WTC11 (cell line): ENCODE measurements at regions not wholly inside any gene's neighbourhood (a gene's known extent, or its start where the extent isn't known, plus 50 kb on each side); places are given as distances from the start of the nearest gene placed in this dataset.

ENCODE experiments used
- ATAC-seq: fragments of 200-7000 bp; cut with Tn5 transposase; 2 replicates; pipeline ENCODE4 v1.10.0; 2021; ENCODE audit warnings: mild to moderate bottlenecking, moderate library complexity
- CTCF ChIA-PET: fragments of 300-600 bp; sonication (Branson Sonifier 250); formaldehyde crosslinking; loops from one replicate; lab custom pipeline; 2021; ENCODE audit warnings: antibody characterized with exemption; lab: Charles Lee
- POLR2A ChIA-PET: fragments of 350-600 bp; sonication (Branson Sonifier 250); formaldehyde crosslinking; loops from one replicate; lab custom pipeline; 2021; ENCODE audit warnings: antibody characterized with exemption; lab: Charles Lee
- DNase-seq: peaks from one replicate; pipeline ENCODE4 v3.0.0; 2021; ENCODE audit warnings: low spot score
- H3K27ac Mint-ChIP-seq: 2 replicates; pipeline ENCODE4 v1.8.0; 2021; ENCODE audit warnings: mixed read lengths
- H3K27me3 Mint-ChIP-seq: 2 replicates; pipeline ENCODE4 v1.8.0; 2021; ENCODE audit warnings: low read depth, mild to moderate bottlenecking, moderate library complexity, mixed read lengths
- H3K36me3 Mint-ChIP-seq: 2 replicates; pipeline ENCODE4 v1.8.0; 2021; ENCODE audit warnings: mixed read lengths
- H3K4me1 Mint-ChIP-seq: 2 replicates; pipeline ENCODE4 v1.8.0; 2022; ENCODE audit warnings: mixed read lengths
- H3K4me3 Mint-ChIP-seq: 2 replicates; pipeline ENCODE4 v1.8.0; 2021; ENCODE audit warnings: mild to moderate bottlenecking, moderate library complexity, mixed read lengths
- H3K9me3 Mint-ChIP-seq: 2 replicates; pipeline ENCODE4 v1.8.0; 2021; ENCODE audit warnings: mixed read lengths
- ATF1 ChIP-seq: sonication (generic); formaldehyde crosslinking; IDR thresholded peaks from 2 replicates; pipeline ENCODE4 v1.8.1; 2023; ENCODE audit warnings: mild to moderate bottlenecking, moderate library complexity, missing genetic modification reagents
- CREB1 ChIP-seq: sonication (generic); formaldehyde crosslinking; IDR thresholded peaks from 2 replicates; pipeline ENCODE4 v1.8.0; 2023; ENCODE audit warnings: mild to moderate bottlenecking, missing genetic modification reagents
- ESRRA ChIP-seq: sonication (generic); formaldehyde crosslinking; IDR thresholded peaks from 2 replicates; pipeline ENCODE4 v1.8.1; 2022; ENCODE audit warnings: mild to moderate bottlenecking, missing genetic modification reagents, borderline replicate concordance
- GABPB1 ChIP-seq: sonication (generic); formaldehyde crosslinking; IDR thresholded peaks from 2 replicates; pipeline ENCODE4 v1.8.1; 2023; ENCODE audit warnings: mild to moderate bottlenecking, missing genetic modification reagents
- GTF2I ChIP-seq: fragments of 250-450 bp; sonication (Bioruptor Pico); conservative IDR thresholded peaks from 2 replicates; pipeline ENCODE4 v1.4.0; 2021; ENCODE audit warnings: mild to moderate bottlenecking
- KAT7 ChIP-seq: sonication (generic); formaldehyde crosslinking; IDR thresholded peaks from 2 replicates; pipeline ENCODE4 v1.8.1; 2023; ENCODE audit warnings: missing genetic modification reagents, mild to moderate bottlenecking, borderline replicate concordance
- NR1H2 ChIP-seq: sonication (generic); formaldehyde crosslinking; IDR thresholded peaks from 2 replicates; pipeline ENCODE4 v1.9.0; 2021; ENCODE audit warnings: mild to moderate bottlenecking, moderate library complexity, missing genetic modification reagents
- NR2C2 ChIP-seq: sonication (generic); formaldehyde crosslinking; IDR thresholded peaks from 2 replicates; pipeline ENCODE4 v1.8.0; 2022; ENCODE audit warnings: mild to moderate bottlenecking, missing genetic modification reagents
- RELA ChIP-seq: sonication (generic); formaldehyde crosslinking; IDR thresholded peaks from 2 replicates; pipeline ENCODE4 v1.8.1; 2022; ENCODE audit warnings: missing genetic modification reagents, mild to moderate bottlenecking, borderline replicate concordance
- TEAD1 ChIP-seq: sonication (generic); formaldehyde crosslinking; IDR thresholded peaks from 2 replicates; pipeline ENCODE4 v1.8.0; 2022; ENCODE audit warnings: mild to moderate bottlenecking, missing genetic modification reagents
- TEAD4 ChIP-seq: sonication (generic); formaldehyde crosslinking; IDR thresholded peaks from 2 replicates; pipeline ENCODE4 v1.8.0; 2022; ENCODE audit warnings: mild to moderate bottlenecking, missing genetic modification reagents
- ZNF121 ChIP-seq: sonication (generic); formaldehyde crosslinking; IDR thresholded peaks from 2 replicates; pipeline ENCODE4 v1.8.0; 2023; ENCODE audit warnings: missing genetic modification reagents
- ZNF317 ChIP-seq: sonication (generic); formaldehyde crosslinking; IDR thresholded peaks from 2 replicates; pipeline ENCODE4 v1.8.1; 2023; ENCODE audit warnings: low read depth, mild to moderate bottlenecking, moderate library complexity, missing genetic modification reagents, borderline replicate concordance
- ZNF396 ChIP-seq: fragments of 250-450 bp; sonication (Bioruptor Pico); IDR thresholded peaks from 2 replicates; pipeline ENCODE4 v1.8.0; 2021; ENCODE audit warnings: mild to moderate bottlenecking, moderate library complexity, borderline replicate concordance
- ZNF671 ChIP-seq: fragments of 250-450 bp; sonication (Bioruptor Pico); IDR thresholded peaks from 2 replicates; pipeline ENCODE4 v1.8.0; 2021; ENCODE audit warnings: mild to moderate bottlenecking
- TF ChIP-seq, protein P1 (sequence below): sonication (generic); formaldehyde crosslinking; IDR thresholded peaks from 2 replicates; pipeline ENCODE4 v1.8.0; 2022; ENCODE audit warnings: mild to moderate bottlenecking, missing genetic modification reagents
- TF ChIP-seq, protein P2 (sequence below): sonication (generic); formaldehyde crosslinking; IDR thresholded peaks from 2 replicates; pipeline ENCODE4 v1.8.1; 2023; ENCODE audit warnings: mild to moderate bottlenecking, moderate library complexity, missing genetic modification reagents
- TF ChIP-seq, protein P3 (sequence below): sonication (generic); formaldehyde crosslinking; IDR thresholded peaks from 2 replicates; pipeline ENCODE4 v1.8.1; 2022; ENCODE audit warnings: mild to moderate bottlenecking, missing genetic modification reagents, moderate library complexity, borderline replicate concordance
- TF ChIP-seq, protein P4 (sequence below): fragments of 250-450 bp; sonication (Bioruptor Pico); IDR thresholded peaks from 2 replicates; pipeline ENCODE4 v1.9.0; 2021; ENCODE audit warnings: mild to moderate bottlenecking, borderline replicate concordance
- TF ChIP-seq, protein P5 (sequence below): fragments of 250-450 bp; sonication (Bioruptor Pico); IDR thresholded peaks from 2 replicates; pipeline ENCODE4 v1.8.0; 2021; ENCODE audit warnings: mild to moderate bottlenecking
- TF ChIP-seq, protein P6 (sequence below): sonication (generic); formaldehyde crosslinking; IDR thresholded peaks from 2 replicates; pipeline ENCODE4 v1.8.1; 2023; ENCODE audit warnings: mild to moderate bottlenecking, missing genetic modification reagents

DNA sequence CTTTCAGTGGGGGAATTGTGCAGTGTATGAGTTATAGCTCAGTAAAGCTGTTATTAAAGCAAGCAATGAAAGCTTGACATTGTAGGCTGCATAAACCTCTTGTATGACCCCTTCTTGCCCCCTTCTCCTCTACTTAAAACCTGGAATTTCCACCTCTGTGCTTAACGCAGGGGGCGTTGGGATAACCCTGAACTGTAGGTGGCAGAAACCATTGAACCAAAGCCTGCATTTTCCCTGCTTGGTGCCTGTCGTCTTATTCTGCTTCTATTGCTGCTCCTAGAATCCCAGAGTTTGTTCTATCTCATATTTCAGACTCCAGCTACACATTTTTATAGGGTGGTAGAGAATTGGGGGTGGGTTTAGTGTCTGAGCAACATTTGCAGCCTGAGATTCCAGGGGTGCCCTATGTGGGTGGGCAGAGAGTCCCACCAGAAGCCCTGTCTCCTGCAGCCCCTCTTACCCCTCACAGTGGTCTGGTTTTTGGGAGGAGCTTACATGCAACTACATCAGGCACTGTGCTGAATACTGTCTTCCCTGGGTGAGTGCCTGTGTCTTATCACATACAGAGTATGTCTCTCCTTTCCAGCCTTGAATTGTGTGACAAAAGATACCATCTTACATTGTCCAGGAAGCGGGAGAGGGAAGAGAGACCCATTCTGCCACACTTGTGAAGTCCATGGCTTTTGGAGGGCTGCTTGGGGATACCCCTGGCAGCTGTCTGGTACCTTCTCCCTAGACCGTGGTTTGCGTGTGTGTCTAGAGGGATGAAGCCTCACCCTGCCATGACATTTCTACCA is 407.7 kb upstream of the EEF2KMT start:
- DNase-seq, result no peak
- Mint-ChIP-seq H3K27ac (no peak overlapping the region), H3K27me3 (peaks cover 7% of the 10 kb centered on the region), H3K4me1 (no peaks in the 10 kb centered on the region), H3K4me3 (no peak overlapping the region), H3K9me3 (peaks cover 76% of the 10 kb centered on the region), H3K36me3 (peaks cover 48% of the 10 kb centered on the region)
- ATAC-seq, result no peak
- ChIA-PET CTCF (interaction anchor here (1.4 to 1.5 kb wide), 2 partner anchors 15 to 111 kb away, joined by 4 read pairs; no protein-coding TSS in a partner anchor), POLR2A (no interaction called here)
- TF ChIP-seq, protein P1, sequence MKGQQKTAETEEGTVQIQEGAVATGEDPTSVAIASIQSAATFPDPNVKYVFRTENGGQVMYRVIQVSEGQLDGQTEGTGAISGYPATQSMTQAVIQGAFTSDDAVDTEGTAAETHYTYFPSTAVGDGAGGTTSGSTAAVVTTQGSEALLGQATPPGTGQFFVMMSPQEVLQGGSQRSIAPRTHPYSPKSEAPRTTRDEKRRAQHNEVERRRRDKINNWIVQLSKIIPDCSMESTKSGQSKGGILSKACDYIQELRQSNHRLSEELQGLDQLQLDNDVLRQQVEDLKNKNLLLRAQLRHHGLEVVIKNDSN, result no peak
- TF ChIP-seq GABPB1 (CRISPR knock-in tag), result no peak
- no peak for TF ChIP-seq KAT7
- TF ChIP-seq GTF2I, result no peak
- no peak for TF ChIP-seq NR2C2 (CRISPR knock-in tag)
- TF ChIP-seq ZNF396 (CRISPR knock-in tag), result no peak
- TF ChIP-seq ZNF317 (CRISPR knock-in tag), result no peak
- TF ChIP-seq CREB1, result no peak
- TF ChIP-seq ESRRA, result no peak
- TF ChIP-seq, protein P2, sequence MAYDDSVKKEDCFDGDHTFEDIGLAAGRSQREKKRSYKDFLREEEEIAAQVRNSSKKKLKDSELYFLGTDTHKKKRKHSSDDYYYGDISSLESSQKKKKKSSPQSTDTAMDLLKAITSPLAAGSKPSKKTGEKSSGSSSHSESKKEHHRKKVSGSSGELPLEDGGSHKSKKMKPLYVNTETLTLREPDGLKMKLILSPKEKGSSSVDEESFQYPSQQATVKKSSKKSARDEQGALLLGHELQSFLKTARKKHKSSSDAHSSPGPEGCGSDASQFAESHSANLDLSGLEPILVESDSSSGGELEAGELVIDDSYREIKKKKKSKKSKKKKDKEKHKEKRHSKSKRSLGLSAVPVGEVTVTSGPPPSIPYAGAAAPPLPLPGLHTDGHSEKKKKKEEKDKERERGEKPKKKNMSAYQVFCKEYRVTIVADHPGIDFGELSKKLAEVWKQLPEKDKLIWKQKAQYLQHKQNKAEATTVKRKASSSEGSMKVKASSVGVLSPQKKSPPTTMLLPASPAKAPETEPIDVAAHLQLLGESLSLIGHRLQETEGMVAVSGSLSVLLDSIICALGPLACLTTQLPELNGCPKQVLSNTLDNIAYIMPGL (CRISPR knock-in tag), result no peak
- no peak for TF ChIP-seq RELA (CRISPR knock-in tag)
- TF ChIP-seq ZNF671 (CRISPR knock-in tag), result no peak
- no peak for TF ChIP-seq TEAD1 (CRISPR knock-in tag)
- TF ChIP-seq, protein P3, sequence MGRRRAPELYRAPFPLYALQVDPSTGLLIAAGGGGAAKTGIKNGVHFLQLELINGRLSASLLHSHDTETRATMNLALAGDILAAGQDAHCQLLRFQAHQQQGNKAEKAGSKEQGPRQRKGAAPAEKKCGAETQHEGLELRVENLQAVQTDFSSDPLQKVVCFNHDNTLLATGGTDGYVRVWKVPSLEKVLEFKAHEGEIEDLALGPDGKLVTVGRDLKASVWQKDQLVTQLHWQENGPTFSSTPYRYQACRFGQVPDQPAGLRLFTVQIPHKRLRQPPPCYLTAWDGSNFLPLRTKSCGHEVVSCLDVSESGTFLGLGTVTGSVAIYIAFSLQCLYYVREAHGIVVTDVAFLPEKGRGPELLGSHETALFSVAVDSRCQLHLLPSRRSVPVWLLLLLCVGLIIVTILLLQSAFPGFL, result no peak

DNA sequence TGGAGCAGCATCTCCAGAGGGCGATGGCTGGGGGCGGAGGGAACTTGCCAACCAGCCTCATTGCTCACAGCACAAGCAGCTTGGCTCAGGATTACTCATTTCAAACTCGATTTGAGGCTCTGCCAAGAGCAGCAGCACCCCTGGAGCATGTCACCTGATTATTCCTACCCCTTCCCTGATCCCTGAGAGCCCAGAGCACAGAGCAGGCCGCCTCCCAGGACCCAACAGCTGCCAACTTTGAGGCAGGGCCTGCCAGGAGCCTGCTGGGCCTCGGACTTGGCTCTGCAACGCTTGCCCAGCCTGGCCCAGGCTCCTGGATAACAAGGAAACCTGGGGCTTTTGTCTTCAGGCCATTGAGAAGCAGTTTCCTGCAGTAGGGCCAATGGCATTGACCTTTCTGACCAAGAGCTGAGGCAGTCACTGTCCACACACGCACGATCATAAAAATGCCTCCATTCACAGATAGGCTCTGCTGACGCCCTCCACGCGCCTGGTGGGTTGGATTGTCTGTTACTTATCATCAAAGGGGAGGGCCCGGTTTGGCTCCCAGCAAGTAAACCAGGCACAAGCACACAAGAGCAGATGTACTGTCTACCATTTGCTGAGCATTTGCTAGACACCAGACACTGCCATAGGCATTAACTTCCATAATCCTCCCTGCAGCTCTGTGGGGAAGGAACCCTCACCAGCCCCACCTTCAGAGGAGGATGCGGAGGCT is 406.6 kb upstream of the EEF2KMT start:
- H3K27me3 Mint-ChIP-seq, result peaks cover 3% of the 10 kb centered on the region

DNA sequence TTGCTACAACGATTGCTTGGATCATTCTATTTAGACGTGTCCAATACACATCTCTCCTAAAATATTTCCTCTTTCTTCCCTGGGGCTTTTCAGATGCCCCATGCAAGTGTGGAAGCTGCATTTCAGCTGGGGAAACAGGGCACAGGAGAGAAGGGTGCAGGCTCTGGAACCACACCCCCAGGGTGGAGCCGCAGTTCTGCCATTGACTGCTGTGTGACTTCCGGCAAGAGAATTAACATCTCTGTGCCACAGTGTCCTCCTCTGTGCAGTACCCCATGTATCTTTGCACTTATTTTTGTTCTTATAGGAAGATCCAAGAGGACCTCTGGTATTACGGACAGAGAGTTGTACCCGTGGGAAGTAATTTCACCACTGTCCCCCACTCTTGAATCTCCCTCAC is 405.3 kb upstream of the EEF2KMT start:
- H3K4me1 Mint-ChIP-seq, result no peaks in the 10 kb centered on the region
- no peak for ATAC-seq
- peaks cover 43% of the 10 kb centered on the region for H3K36me3 Mint-ChIP-seq
- peaks cover 69% of the 10 kb centered on the region for H3K9me3 Mint-ChIP-seq
- CTCF ChIA-PET, result no interaction called here
- H3K27ac Mint-ChIP-seq, result no peak overlapping the region
- DNase-seq, result no peak
- H3K27me3 Mint-ChIP-seq, result peaks cover 3% of the 10 kb centered on the region; the same call in 1 of the 2 replicates
- no peak overlapping the region for H3K4me3 Mint-ChIP-seq
- POLR2A ChIA-PET, result no interaction called here
- TF ChIP-seq, protein P4, sequence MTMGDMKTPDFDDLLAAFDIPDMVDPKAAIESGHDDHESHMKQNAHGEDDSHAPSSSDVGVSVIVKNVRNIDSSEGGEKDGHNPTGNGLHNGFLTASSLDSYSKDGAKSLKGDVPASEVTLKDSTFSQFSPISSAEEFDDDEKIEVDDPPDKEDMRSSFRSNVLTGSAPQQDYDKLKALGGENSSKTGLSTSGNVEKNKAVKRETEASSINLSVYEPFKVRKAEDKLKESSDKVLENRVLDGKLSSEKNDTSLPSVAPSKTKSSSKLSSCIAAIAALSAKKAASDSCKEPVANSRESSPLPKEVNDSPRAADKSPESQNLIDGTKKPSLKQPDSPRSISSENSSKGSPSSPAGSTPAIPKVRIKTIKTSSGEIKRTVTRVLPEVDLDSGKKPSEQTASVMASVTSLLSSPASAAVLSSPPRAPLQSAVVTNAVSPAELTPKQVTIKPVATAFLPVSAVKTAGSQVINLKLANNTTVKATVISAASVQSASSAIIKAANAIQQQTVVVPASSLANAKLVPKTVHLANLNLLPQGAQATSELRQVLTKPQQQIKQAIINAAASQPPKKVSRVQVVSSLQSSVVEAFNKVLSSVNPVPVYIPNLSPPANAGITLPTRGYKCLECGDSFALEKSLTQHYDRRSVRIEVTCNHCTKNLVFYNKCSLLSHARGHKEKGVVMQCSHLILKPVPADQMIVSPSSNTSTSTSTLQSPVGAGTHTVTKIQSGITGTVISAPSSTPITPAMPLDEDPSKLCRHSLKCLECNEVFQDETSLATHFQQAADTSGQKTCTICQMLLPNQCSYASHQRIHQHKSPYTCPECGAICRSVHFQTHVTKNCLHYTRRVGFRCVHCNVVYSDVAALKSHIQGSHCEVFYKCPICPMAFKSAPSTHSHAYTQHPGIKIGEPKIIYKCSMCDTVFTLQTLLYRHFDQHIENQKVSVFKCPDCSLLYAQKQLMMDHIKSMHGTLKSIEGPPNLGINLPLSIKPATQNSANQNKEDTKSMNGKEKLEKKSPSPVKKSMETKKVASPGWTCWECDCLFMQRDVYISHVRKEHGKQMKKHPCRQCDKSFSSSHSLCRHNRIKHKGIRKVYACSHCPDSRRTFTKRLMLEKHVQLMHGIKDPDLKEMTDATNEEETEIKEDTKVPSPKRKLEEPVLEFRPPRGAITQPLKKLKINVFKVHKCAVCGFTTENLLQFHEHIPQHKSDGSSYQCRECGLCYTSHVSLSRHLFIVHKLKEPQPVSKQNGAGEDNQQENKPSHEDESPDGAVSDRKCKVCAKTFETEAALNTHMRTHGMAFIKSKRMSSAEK (CRISPR knock-in tag), result no peak
- no peak for TF ChIP-seq ZNF121 (CRISPR knock-in tag)
- TF ChIP-seq, protein P5, sequence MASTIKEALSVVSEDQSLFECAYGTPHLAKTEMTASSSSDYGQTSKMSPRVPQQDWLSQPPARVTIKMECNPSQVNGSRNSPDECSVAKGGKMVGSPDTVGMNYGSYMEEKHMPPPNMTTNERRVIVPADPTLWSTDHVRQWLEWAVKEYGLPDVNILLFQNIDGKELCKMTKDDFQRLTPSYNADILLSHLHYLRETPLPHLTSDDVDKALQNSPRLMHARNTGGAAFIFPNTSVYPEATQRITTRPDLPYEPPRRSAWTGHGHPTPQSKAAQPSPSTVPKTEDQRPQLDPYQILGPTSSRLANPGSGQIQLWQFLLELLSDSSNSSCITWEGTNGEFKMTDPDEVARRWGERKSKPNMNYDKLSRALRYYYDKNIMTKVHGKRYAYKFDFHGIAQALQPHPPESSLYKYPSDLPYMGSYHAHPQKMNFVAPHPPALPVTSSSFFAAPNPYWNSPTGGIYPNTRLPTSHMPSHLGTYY (CRISPR knock-in tag), result no peak
- TF ChIP-seq, protein P6, sequence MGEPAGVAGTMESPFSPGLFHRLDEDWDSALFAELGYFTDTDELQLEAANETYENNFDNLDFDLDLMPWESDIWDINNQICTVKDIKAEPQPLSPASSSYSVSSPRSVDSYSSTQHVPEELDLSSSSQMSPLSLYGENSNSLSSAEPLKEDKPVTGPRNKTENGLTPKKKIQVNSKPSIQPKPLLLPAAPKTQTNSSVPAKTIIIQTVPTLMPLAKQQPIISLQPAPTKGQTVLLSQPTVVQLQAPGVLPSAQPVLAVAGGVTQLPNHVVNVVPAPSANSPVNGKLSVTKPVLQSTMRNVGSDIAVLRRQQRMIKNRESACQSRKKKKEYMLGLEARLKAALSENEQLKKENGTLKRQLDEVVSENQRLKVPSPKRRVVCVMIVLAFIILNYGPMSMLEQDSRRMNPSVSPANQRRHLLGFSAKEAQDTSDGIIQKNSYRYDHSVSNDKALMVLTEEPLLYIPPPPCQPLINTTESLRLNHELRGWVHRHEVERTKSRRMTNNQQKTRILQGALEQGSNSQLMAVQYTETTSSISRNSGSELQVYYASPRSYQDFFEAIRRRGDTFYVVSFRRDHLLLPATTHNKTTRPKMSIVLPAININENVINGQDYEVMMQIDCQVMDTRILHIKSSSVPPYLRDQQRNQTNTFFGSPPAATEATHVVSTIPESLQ (CRISPR knock-in tag), result no peak
- TF ChIP-seq KAT7, result no peak
- no peak for TF ChIP-seq GABPB1 (CRISPR knock-in tag)
- TF ChIP-seq NR1H2 (CRISPR knock-in tag), result no peak
- no peak for TF ChIP-seq ATF1 (CRISPR knock-in tag)

More for the DNA sequence above, 406.6 kb upstream of the EEF2KMT start:
- TF ChIP-seq TEAD4 (CRISPR knock-in tag), result no peak
- POLR2A ChIA-PET, result no interaction called here
- ATAC-seq, result no peak
- Mint-ChIP-seq H3K36me3 (peaks cover 46% of the 10 kb centered on the region), H3K9me3 (peaks cover 69% of the 10 kb centered on the region), H3K4me3 (no peak overlapping the region), H3K4me1 (no peaks in the 10 kb centered on the region), H3K27ac (no peak overlapping the region)
- no peak for DNase-seq
- CTCF ChIA-PET, result no interaction called here
